GM23248 (cell line): ENCODE measurements at regions not wholly inside any gene's neighbourhood (a gene's known extent, or its start where the extent isn't known, plus 50 kb on each side); places are given as distances from the start of the nearest gene placed in this dataset.
A peak's percentile ranks its signal among the peaks of the same experiment; 100 is the strongest.

Source experiments
- DNase-seq: peaks from one replicate; pipeline ENCODE4 v3.0.0-alpha.2; 2015
- H2AFZ ChIP-seq: fragments of 200-600 bp; sonication (generic); 2 replicates; pipeline ENCODE4 v1.6.1; 2016; ENCODE audit warnings: antibody characterized with exemption
- H3F3A ChIP-seq: fragments of 200-600 bp; sonication (generic); 2 replicates; pipeline ENCODE4 v1.6.1; 2016; ENCODE audit warnings: mild to moderate bottlenecking, antibody characterized with exemption, mixed run types; ENCODE audit not compliant: insufficient read depth
- H3K27ac ChIP-seq: fragments of 200-600 bp; sonication (generic); 2 replicates; pipeline ENCODE4 v1.5.1; 2016; ENCODE audit warnings: mild to moderate bottlenecking
- H3K27me3 ChIP-seq: fragments of 200-600 bp; sonication (generic); replicated peaks from 2 replicates; pipeline ENCODE4 v1.6.1; 2016; ENCODE audit warnings: mild to moderate bottlenecking; ENCODE audit not compliant: insufficient read depth
- H3K36me3 ChIP-seq: fragments of 200-600 bp; sonication (generic); 2 replicates; pipeline ENCODE4 v1.6.1; 2016; ENCODE audit warnings: low read depth, mild to moderate bottlenecking
- H3K4me1 ChIP-seq: fragments of 200-600 bp; sonication (generic); 2 replicates; pipeline ENCODE4 v1.6.1; 2016; ENCODE audit warnings: mild to moderate bottlenecking; ENCODE audit not compliant: insufficient read depth
- H3K4me2 ChIP-seq: fragments of 200-600 bp; sonication (generic); one replicate; pipeline ENCODE4 v1.6.1; 2016; ENCODE audit warnings: mild to moderate bottlenecking; ENCODE audit not compliant: unreplicated experiment
- H3K4me3 ChIP-seq: fragments of 200-600 bp; sonication (generic); 2 replicates; pipeline ENCODE4 v1.5.1; 2016; ENCODE audit warnings: mild to moderate bottlenecking
- H3K79me2 ChIP-seq: fragments of 200-600 bp; sonication (generic); 2 replicates; pipeline ENCODE4 v1.6.1; 2016; ENCODE audit warnings: mild to moderate bottlenecking; ENCODE audit not compliant: insufficient read depth
- H3K9ac ChIP-seq: fragments of 200-600 bp; sonication (generic); 2 replicates; pipeline ENCODE4 v1.6.1; 2016; ENCODE audit warnings: mild to moderate bottlenecking
- H3K9me2 ChIP-seq: fragments of 200-600 bp; sonication (generic); 2 replicates; pipeline ENCODE4 v1.6.1; 2016; ENCODE audit warnings: mixed run types, mild to moderate bottlenecking, moderate library complexity; ENCODE audit not compliant: insufficient read depth
- H3K9me3 ChIP-seq: fragments of 200-600 bp; sonication (generic); one replicate; pipeline ENCODE4 v1.6.1; 2017; ENCODE audit warnings: low read depth
- H4K20me1 ChIP-seq: fragments of 200-600 bp; sonication (generic); 2 replicates; pipeline ENCODE4 v1.6.0; 2016; ENCODE audit not compliant: insufficient read depth
- EZH2 ChIP-seq: fragments of 200-600 bp; sonication (generic); IDR thresholded peaks from 2 replicates; pipeline ENCODE4 v1.6.1; 2018; ENCODE audit warnings: antibody characterized with exemption, mild to moderate bottlenecking; ENCODE audit not compliant: insufficient read depth, poor library complexity, severe bottlenecking
- EZH2phosphoT487 ChIP-seq: fragments of 200-600 bp; sonication (generic); IDR thresholded peaks from 2 replicates; pipeline ENCODE4 v1.6.1; 2018; ENCODE audit warnings: antibody characterized with exemption, moderate library complexity, mild to moderate bottlenecking, low read depth; ENCODE audit not compliant: insufficient read depth
- WGBS, 2 experiments: methylation state at CpG; one replicate each; pipeline ENCODE4 v1.1.6; 2015 to 2017; ENCODE audit warnings: low lambda C conversion rate in 2 of 2, low coverage in 1 of 2; ENCODE audit errors: missing lambda C conversion rate in 2 of 2; 5-methylcytosine and 5-hydroxymethylcytosine counted together
- in situ Hi-C: fragments of 300-500 bp; cut with MboI; formaldehyde crosslinking; loops from 2 replicates; pipeline ENCODE4 v1.15.0; 2020

DNA sequence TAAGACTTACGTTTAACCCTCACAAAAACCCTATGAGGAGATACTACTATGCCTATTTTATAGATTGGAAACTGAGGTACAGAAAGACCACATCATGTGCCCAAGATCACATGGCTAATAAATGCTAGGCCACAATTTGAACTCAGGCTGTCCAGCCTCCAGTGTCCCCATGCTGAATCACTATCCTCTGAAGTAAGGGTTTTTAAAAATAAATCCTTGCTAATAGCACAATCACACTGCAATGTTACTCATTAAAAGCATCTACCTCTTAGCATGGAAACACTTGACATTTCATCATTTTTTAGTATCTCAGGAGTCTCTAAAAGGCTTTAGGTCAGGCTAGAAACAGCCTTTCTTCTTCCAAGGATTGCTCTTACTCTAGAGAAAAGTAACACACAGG is 50.0 kb upstream of the PPP1R3C start:
- Histone ChIP-seq H3K4me1 (peaks cover 41% of the 10 kb centered on the region), H3K9me3 (no peaks in the 10 kb centered on the region), H3K9me2 (no peaks in the 10 kb centered on the region), H2AFZ (no peak overlapping the region), H3K4me2 (no peak overlapping the region), H3K4me3 (no peak overlapping the region), H4K20me1 (no peaks in the 10 kb centered on the region), H3K27ac (0 out of 2 replicates have a peak overlapping the region, but pooled peaks have one; percentile 58), H3F3A (peaks cover 29% of the 10 kb centered on the region), H3K27me3 (no peaks in the 10 kb centered on the region), H3K79me2 (no peaks in the 10 kb centered on the region), H3K36me3 (no peaks in the 10 kb centered on the region), H3K9ac (no peak overlapping the region)
- in situ Hi-C loops, result no loop called here
- TF ChIP-seq EZH2, result no peak
- TF ChIP-seq EZH2phosphoT487, result no peak
- peak; percentile 43 for DNase-seq
- WGBS, 2 experiments, result 100% methylated on average over 1 of the region's 1 CpG
